ENCODE measurements at regions not wholly inside any gene's neighbourhood (a gene's known extent, or its start where the extent isn't known, plus 50 kb on each side); places are given as distances from the start of the nearest gene placed in this dataset.

DNA sequence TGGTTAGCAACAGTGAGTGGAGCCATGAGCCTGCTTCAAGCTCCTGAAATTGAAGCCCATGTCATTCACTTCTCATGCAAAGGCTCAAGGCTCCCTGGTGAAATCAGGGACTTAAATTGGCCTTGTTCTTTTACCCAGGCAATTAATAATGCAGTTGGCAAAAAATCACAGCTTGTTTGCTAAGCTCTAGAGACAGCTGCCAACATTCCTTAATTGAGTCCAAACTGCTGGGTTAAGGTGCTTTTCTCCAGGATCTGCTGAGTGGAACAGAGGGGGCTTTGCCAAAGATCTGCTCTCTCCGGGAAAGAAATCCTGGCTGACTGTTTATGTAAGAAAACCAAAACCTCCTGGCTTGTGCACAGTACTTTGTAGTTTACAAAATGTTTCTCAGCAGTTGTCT is 257.6 kb upstream of the GHITM start:
- no peak for TF ChIP-seq POLR2A (IDR thresholded peaks at IDR 0.05)
- TF ChIP-seq, protein P1, sequence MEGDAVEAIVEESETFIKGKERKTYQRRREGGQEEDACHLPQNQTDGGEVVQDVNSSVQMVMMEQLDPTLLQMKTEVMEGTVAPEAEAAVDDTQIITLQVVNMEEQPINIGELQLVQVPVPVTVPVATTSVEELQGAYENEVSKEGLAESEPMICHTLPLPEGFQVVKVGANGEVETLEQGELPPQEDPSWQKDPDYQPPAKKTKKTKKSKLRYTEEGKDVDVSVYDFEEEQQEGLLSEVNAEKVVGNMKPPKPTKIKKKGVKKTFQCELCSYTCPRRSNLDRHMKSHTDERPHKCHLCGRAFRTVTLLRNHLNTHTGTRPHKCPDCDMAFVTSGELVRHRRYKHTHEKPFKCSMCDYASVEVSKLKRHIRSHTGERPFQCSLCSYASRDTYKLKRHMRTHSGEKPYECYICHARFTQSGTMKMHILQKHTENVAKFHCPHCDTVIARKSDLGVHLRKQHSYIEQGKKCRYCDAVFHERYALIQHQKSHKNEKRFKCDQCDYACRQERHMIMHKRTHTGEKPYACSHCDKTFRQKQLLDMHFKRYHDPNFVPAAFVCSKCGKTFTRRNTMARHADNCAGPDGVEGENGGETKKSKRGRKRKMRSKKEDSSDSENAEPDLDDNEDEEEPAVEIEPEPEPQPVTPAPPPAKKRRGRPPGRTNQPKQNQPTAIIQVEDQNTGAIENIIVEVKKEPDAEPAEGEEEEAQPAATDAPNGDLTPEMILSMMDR (IDR thresholded peaks at IDR 0.05), result no peak
- no peak for TF ChIP-seq EP300 (IDR thresholded peaks at IDR 0.05)
- no peak for TF ChIP-seq POLR2AphosphoS5 (IDR thresholded peaks at IDR 0.05)
